Stimulated activated naive CD8-positive, alpha-beta T cell treated with anti-CD3 and anti-CD28 coated beads, Interleukin-15, amount 100 ng/mL, for 72 hours (primary cell): ENCODE measurements at regions not wholly inside any gene's neighbourhood (a gene's known extent, or its start where the extent isn't known, plus 50 kb on each side); places are given as distances from the start of the nearest gene placed in this dataset.
A peak's percentile ranks its signal among the peaks of the same experiment; 100 is the strongest.

Experiments used
- ATAC-seq: fragments of 150-1000 bp; cut with Tn5 transposase; 2 replicates; pipeline ENCODE4 v1.10.0; 2021; ENCODE audit warnings: mild to moderate bottlenecking, moderate library complexity
- DNase-seq, 2 donors: peaks; one replicate each; pipeline ENCODE4 v3.0.0; 2021 to 2022
- H3K27ac Mint-ChIP-seq, 2 donors: one replicate each; pipeline ENCODE4 v1.8.0; 2022; ENCODE audit warnings: mild to moderate bottlenecking in 2 of 2, mixed read lengths in 2 of 2, moderate library complexity in 2 of 2
- H3K27me3 Mint-ChIP-seq: one replicate; pipeline ENCODE4 v1.8.0; 2022; ENCODE audit warnings: mixed read lengths
- H3K4me1 Mint-ChIP-seq: one replicate; pipeline ENCODE4 v1.8.0; 2022; ENCODE audit warnings: mild to moderate bottlenecking, mixed read lengths
- H3K4me3 Mint-ChIP-seq, 2 donors: one replicate each; pipeline ENCODE4 v1.8.0; 2022; ENCODE audit warnings: mild to moderate bottlenecking in 2 of 2, mixed read lengths in 2 of 2, moderate library complexity in 1 of 2
- H3K9me3 Mint-ChIP-seq, 2 donors: one replicate each; pipeline ENCODE4 v1.8.0; 2022; ENCODE audit warnings: mixed read lengths in 2 of 2

DNA sequence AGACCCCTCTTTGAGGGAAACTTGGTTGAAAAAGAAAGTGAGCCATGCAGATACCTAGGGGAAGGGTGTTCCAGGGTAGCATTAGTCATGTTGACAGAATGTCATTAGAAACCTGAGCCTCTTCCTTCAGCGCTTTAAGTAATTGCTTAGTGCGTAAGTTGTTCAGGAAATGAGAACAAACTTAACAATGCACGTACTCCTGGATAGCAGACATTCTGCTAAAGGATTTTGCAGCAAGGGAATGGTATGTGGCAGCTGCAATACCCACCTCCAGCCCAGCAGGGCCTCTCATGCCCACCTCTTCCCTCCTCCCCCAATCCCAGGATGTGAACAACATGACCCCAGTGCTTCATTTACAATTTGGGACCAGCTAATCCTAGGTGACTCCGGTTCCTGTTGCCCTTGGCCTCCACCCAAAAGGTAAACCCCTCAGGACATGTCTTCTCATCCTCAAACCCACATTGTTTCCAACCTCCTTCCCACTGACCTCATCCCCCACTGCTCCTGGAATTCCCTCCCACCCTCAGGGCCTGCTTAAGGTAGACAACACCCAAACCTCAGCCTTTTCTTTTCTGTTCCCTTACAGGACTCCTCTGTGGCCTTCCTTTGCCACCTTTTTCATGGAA lies 98.0 kb upstream of the BCAR3 start:
- peaks cover 0 to 7% of the 10 kb centered on the region in 2 donors for H3K9me3 Mint-ChIP-seq
- DNase-seq (no peak), ATAC-seq (no peak)
- H3K27me3 Mint-ChIP-seq: no peaks in the 10 kb centered on the region
- H3K4me3 Mint-ChIP-seq: no peak overlapping the region
- H3K27ac Mint-ChIP-seq: no peak overlapping the region
- H3K4me1 Mint-ChIP-seq: no peaks in the 10 kb centered on the region

- H3K4me1 Mint-ChIP-seq: no peaks in the 10 kb centered on the region
- no peak for DNase-seq
- peak overlapping the region in 1 of 2 donors; percentile 71 for H3K27ac Mint-ChIP-seq
- peaks cover 0 to 7% of the 10 kb centered on the region in 2 donors for H3K9me3 Mint-ChIP-seq
- H3K27me3 Mint-ChIP-seq: no peaks in the 10 kb centered on the region
- no peak overlapping the region for H3K4me3 Mint-ChIP-seq
- no peak for ATAC-seq
These were observed 96.8 kb upstream of the BCAR3 start for GRCh38 chr1:93778457-93778856.

DNA sequence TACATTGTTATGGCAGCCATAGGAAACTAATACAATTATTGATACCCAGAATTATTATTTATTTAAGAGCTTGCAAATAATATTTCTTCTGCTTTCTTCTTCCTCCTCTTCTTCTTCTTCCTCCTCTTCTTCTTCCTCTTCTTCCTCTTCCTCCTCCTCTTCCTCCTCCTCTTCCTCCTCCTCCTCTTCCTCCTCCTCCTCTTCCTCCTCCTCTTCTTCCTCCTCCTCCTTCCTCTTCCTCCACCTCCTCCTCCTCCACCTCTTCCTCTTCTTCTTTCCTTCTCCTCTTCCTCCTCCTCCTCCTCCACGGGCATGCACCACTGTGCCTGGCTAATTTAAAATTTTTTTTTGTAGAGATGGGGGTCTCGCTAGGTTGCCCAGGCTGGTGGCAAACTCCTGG lies 95.6 kb upstream of the BCAR3 start:
- no peaks in the 10 kb centered on the region for H3K27me3 Mint-ChIP-seq
- peaks cover 0 to 7% of the 10 kb centered on the region in 2 donors for H3K9me3 Mint-ChIP-seq
- H3K27ac Mint-ChIP-seq: no peak overlapping the region
- H3K4me1 Mint-ChIP-seq: no peaks in the 10 kb centered on the region
- ATAC-seq: no peak
- H3K4me3 Mint-ChIP-seq: no peak overlapping the region
- no peak for DNase-seq

DNA sequence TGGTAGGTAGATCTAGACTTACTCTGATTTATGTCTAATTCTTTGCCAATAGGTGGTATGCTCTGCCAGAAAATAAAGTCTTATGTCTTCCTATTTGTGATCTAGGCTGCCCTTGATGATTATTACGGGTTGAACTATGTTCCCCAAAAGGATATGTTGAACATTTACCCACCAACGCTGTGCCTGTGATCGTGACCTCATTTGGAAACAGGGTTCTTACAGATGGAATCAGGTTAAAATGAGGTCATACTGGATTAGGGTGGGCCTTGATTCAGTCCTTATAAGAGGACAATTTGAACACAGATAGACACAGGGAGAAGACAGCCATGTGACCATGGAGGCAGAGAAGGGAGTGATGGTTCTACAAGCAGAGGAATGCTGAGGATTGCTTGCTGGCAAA lies 95.1 kb upstream of the BCAR3 start:
- H3K4me1 Mint-ChIP-seq: no peaks in the 10 kb centered on the region
- ATAC-seq (no peak), DNase-seq (no peak)
- H3K9me3 Mint-ChIP-seq: peaks cover 0 to 7% of the 10 kb centered on the region in 2 donors
- no peak overlapping the region for H3K4me3 Mint-ChIP-seq
- H3K27me3 Mint-ChIP-seq: no peaks in the 10 kb centered on the region
- no peak overlapping the region for H3K27ac Mint-ChIP-seq

DNA sequence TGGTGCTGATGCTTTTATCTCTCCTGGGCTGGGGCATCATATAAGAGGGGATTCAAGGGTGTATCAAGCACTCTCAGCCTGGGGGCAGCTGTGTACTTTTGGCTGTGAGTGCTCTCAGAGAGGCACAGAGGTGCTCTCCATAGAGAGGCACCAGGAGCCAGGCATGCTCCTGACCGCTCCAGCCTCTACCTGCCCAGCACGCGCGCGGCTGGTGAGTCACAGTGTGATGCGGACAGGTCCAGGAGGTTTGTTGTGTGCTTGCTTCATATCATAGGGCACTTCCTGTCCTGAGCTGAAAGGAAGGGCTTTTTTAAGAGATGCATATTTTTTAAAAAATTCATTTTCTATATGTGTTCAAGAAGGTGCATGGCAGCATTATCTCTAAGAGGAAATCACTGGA lies 93.6 kb upstream of the BCAR3 start:
- no peak overlapping the region for H3K27ac Mint-ChIP-seq
- no peaks in the 10 kb centered on the region for H3K27me3 Mint-ChIP-seq

DNA sequence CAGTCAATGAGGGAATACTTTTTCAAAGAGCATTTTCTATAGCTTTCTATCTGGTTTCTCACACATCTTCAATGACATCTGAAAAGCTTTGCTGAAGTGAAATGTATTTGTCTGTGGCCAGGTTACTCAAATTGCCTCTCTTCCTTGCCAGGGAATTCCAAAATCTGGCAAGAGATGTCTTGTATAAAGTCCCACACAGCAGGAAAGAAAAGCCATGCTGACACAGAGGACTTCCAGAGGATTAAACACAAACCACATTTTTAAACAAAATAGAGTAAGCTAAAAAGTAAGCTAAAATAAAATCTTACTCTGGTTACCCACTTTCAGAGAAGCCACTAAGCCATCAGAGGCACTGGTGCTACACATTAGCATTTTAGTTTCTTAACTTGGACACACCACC lies 93.1 kb upstream of the BCAR3 start:
- no peaks in the 10 kb centered on the region for H3K9me3 Mint-ChIP-seq
- DNase-seq: no peak

More for the DNA sequence above, 93.6 kb upstream of the BCAR3 start:
- Mint-ChIP-seq H3K9me3 (peaks cover 0 to 5% of the 10 kb centered on the region in 2 donors), H3K4me3 (no peak overlapping the region), H3K4me1 (no peaks in the 10 kb centered on the region)
- DNase-seq (no peak), ATAC-seq (no peak)

DNA sequence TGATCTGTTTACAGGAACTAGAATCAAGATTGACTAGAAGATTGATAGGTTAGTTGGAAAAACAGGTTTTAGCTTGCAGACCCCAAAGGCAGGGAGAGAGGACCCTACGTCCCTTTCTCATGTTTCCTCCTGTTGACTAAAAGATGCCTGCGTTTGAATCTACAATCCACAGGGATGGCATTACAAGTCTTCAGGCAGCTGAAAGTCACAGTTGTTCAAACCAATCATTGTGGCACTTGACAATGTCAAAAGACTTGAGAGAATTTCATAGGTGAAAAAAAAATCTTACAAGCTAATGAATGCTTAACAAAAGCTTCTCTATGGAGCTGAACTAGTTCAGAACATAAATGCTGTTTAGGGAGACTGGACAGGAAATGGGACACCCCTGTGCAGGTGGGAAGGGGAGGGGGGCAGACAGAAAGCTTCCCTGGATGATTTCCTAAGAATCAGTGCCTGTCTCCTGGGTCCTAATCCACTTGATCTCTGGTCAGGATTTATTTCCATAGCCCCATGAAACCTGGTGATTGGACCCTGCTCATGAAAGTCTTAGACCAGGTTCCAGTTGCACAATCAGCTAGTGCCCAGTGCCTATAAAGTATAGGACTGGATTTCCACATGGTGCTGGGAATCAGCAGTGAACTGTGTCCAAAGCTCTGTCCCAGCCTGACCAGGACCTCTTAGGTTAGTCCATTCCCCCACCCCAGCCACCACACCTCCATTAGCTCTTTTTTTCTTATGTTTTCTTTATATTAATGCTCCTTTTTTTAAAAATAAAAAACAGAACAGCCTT lies 91.6 kb upstream of the BCAR3 start:
- ATAC-seq (no peak), DNase-seq (no peak)
- Mint-ChIP-seq H3K27ac (no peak overlapping the region), H3K9me3 (no peaks in the 10 kb centered on the region), H3K27me3 (no peaks in the 10 kb centered on the region), H3K4me1 (peaks cover 7% of the 10 kb centered on the region), H3K4me3 (no peak overlapping the region)

More for the DNA sequence above, 93.1 kb upstream of the BCAR3 start:
- ATAC-seq: no peak
- H3K4me3 Mint-ChIP-seq: no peak overlapping the region
- H3K4me1 Mint-ChIP-seq: no peaks in the 10 kb centered on the region
- H3K27ac Mint-ChIP-seq: no peak overlapping the region
- H3K27me3 Mint-ChIP-seq: no peaks in the 10 kb centered on the region

DNA sequence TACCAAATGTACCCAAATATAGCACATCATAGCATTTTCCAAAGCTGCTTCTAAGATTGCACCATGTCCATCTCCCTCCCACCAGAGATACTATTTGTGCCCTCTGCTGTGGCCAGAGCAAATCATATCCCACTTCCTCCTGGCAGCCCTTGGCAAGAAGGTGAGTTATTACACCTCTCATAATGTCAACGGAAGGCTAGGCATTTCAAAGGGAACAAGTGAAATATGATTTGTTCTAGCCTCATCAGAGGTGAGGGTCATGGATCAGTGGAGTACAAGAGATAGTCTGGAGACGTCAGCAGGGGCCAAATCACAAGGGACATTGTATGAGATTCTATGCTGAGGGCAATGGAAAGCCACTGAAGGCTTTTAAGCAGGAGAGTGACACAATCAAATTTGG lies 90.2 kb upstream of the BCAR3 start:
- Mint-ChIP-seq H3K9me3 (no peaks in the 10 kb centered on the region), H3K4me3 (no peak overlapping the region), H3K27ac (no peak overlapping the region), H3K4me1 (peaks cover 11% of the 10 kb centered on the region), H3K27me3 (no peaks in the 10 kb centered on the region)
- DNase-seq (no peak), ATAC-seq (no peak)

DNA sequence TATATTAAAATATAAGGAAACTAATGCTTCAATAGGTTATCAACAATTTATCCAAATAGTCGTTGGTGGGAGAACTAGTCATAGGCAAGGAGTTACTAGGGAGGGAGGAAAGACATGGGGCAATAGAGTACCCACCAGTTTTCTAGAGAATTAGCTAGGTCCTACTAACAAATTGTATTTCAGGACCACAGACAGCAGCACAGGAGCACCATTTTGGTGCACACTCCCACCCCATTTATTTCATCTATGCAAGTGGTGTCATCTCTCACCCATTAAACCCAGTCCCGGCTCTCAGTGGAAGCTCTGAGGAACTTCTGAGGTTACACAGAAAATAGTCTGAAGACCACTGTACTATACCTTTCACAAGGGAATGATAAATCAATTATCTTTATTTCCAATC lies 89.0 kb upstream of the BCAR3 start:
- no peaks in the 10 kb centered on the region for H3K9me3 Mint-ChIP-seq
- ATAC-seq (no peak), DNase-seq (no peak)
- H3K27me3 Mint-ChIP-seq: no peaks in the 10 kb centered on the region
- no peak overlapping the region for H3K4me3 Mint-ChIP-seq
- H3K27ac Mint-ChIP-seq: no peak overlapping the region
- H3K4me1 Mint-ChIP-seq: peaks cover 11% of the 10 kb centered on the region

GRCh38 chr1:93769777-93770176 lies 88.1 kb upstream of the BCAR3 start:
- ATAC-seq (no peak), DNase-seq (no peak)
- no peaks in the 10 kb centered on the region for H3K27me3 Mint-ChIP-seq
- peak overlapping the region in 1 of 2 donors; percentile 9 for H3K27ac Mint-ChIP-seq
- H3K9me3 Mint-ChIP-seq: no peaks in the 10 kb centered on the region
- no peak overlapping the region for H3K4me3 Mint-ChIP-seq
- H3K4me1 Mint-ChIP-seq: peaks cover 11% of the 10 kb centered on the region

DNA sequence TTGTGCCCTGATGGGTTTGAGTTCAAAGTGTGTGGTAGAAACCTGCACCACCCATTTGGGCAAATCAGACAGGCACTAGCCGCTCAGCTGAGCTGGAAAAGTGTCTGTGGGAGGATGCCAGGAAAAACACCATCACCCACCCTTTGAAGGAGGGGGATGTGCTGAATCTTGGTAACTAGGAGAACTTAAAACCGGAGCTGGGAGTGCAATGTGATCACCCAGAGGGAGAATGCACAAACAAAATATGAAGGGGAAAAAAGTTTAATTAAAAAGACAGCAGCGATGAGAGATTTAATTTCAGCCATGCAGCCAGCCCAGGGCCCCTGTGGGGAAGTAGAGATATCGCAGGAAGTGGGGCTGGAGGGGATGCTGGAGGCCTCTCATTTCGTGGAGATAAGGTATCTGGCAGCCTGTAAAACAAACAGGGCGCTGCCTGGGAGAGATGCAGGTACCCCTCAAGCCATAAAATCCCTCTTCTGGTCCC lies 86.8 kb upstream of the BCAR3 start:
- Mint-ChIP-seq H3K4me3 (no peak overlapping the region), H3K27ac (no peak overlapping the region), H3K4me1 (peaks cover 16% of the 10 kb centered on the region), H3K9me3 (no peaks in the 10 kb centered on the region), H3K27me3 (no peaks in the 10 kb centered on the region)
- ATAC-seq (no peak), DNase-seq (no peak)

- no peak for DNase-seq
- no peak for ATAC-seq
- Mint-ChIP-seq H3K27me3 (no peaks in the 10 kb centered on the region), H3K27ac (no peak overlapping the region), H3K4me1 (peaks cover 16% of the 10 kb centered on the region), H3K9me3 (no peaks in the 10 kb centered on the region), H3K4me3 (no peak overlapping the region)
These were observed 84.8 kb upstream of the BCAR3 start for GRCh38 chr1:93766451-93766850.

GRCh38 chr1:93765099-93765498 lies 83.5 kb upstream of the BCAR3 start:
- no peaks in the 10 kb centered on the region for H3K27me3 Mint-ChIP-seq
- H3K27ac Mint-ChIP-seq: no peak overlapping the region
- H3K9me3 Mint-ChIP-seq: peaks cover 0 to 7% of the 10 kb centered on the region in 2 donors
- ATAC-seq: no peak
- H3K4me1 Mint-ChIP-seq: peaks cover 16% of the 10 kb centered on the region
- no peak for DNase-seq
- no peak overlapping the region for H3K4me3 Mint-ChIP-seq

DNA sequence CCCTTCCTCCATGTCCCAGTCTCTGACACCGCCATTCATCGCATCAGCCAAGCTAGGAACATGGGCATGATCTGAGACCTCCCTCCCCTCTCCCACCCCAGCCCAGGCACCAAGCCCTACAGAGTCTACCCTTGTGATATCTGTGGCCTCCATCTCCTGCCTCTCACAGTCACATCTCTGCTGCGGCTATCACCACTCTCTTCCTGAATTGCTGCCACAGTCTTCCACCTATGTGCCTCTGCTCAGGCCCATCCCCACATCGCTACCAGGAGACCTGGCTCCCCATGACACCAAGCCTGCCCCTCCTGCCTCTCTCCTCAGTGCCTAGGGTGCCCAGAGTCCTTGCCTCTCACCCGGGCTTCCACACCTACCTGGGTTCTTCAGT lies 82.7 kb upstream of the BCAR3 start:
- H3K9me3 Mint-ChIP-seq: peaks cover 0 to 13% of the 10 kb centered on the region in 2 donors
- peaks cover 21% of the 10 kb centered on the region for H3K4me1 Mint-ChIP-seq
- H3K27ac Mint-ChIP-seq: peak overlapping the region; percentile 54 to 87
- ATAC-seq (no peak), DNase-seq (no peak)
- no peaks in the 10 kb centered on the region for H3K27me3 Mint-ChIP-seq
- no peak overlapping the region for H3K4me3 Mint-ChIP-seq

- no peak overlapping the region for H3K4me3 Mint-ChIP-seq
- peaks cover 26% of the 10 kb centered on the region for H3K4me1 Mint-ChIP-seq
- ATAC-seq (peak; percentile 50), DNase-seq (no peak)
- H3K9me3 Mint-ChIP-seq: peaks cover 0 to 13% of the 10 kb centered on the region in 2 donors
- H3K27me3 Mint-ChIP-seq: no peaks in the 10 kb centered on the region
- peak overlapping the region in 1 of 2 donors; percentile 87 for H3K27ac Mint-ChIP-seq
These were observed 82.2 kb upstream of the BCAR3 start for GRCh38 chr1:93763704-93764365.
